HepG2 (cell line): ENCODE measurements at regions not wholly inside any gene's neighbourhood (a gene's known extent, or its start where the extent isn't known, plus 50 kb on each side); places are given as distances from the start of the nearest gene placed in this dataset.
"Not testable (repeated sequence)": the region's sequence is repeated elsewhere in the genome, so short reads cannot be mapped to it uniquely, and the experiment has no call there.

Experiments
- ATAC-seq: fragments of 200-7000 bp; cut with Tn5 transposase; 3 replicates; pipeline ENCODE4 v1.9.1; 2020; ENCODE audit warnings: mild to moderate bottlenecking, moderate library complexity
- BruUV-seq: library from RNA; stranded (reverse); fragments of 400-500 nt; replicated peaks from 2 replicates; lab custom pipeline; 2021; lab: Mats Ljungman, UMichigan
- CTCF ChIA-PET: fragments of 300-600 bp; formaldehyde crosslinking; extraction: SDS; loops from one replicate; lab custom pipeline; 2021; ENCODE audit warnings: low total read pairs, inconsistent platforms, low intra/inter-chr PET ratio; lab: Yijun Ruan, JAX
- POLR2A ChIA-PET: fragments of 350-600 bp; sonication (Branson Sonifier 250); formaldehyde crosslinking; loops from one replicate; lab custom pipeline; 2020; ENCODE audit warnings: antibody characterized with exemption, inconsistent platforms; lab: Yijun Ruan, JAX
- DNase-seq: peaks from one replicate; pipeline ENCODE4 v3.0.0-alpha.2; 2015; ENCODE audit warnings: low spot score
- FAIRE-seq: peaks from 3 replicates; lab custom pipeline; 2011; peaks lifted over from hg19 to GRCh38; lab: Jason Lieb, UNC
- H2AFZ ChIP-seq: one replicate; pipeline ENCODE4 v1.6.1; 2011; ENCODE audit warnings: low read length, inconsistent platforms
- H3K27ac ChIP-seq: fragments of 300-600 bp; 3 replicates; pipeline ENCODE4 v1.8.0; 2011; ENCODE audit warnings: mixed run types, mild to moderate bottlenecking, mixed read lengths, low read length, inconsistent platforms; ENCODE audit not compliant: insufficient read depth; ENCODE audit errors: extremely low read length
- H3K27me3 ChIP-seq, 2 experiments: fragments of 200-600 bp in 1 of 2; 2 replicates in 1 of 2; 3 replicates in 1 of 2; pipeline versions ENCODE4 v1.6.0 to v1.8.0; 2011; ENCODE audit warnings: low read length in 2 of 2, mild to moderate bottlenecking in 2 of 2, moderate library complexity in 2 of 2, inconsistent platforms in 1 of 2; ENCODE audit not compliant: insufficient read depth in 2 of 2, control insufficient read depth in 1 of 2
- H3K36me3 ChIP-seq, 2 experiments: fragments of 200-600 bp in 1 of 2; replicated peaks in 1 of 2; 2 replicates in 1 of 2; 3 replicates in 1 of 2; pipeline versions ENCODE4 v1.5.1 to v1.8.0; 2011; ENCODE audit warnings: low read length in 2 of 2, inconsistent platforms in 1 of 2; ENCODE audit not compliant: insufficient read depth in 2 of 2, control insufficient read depth in 1 of 2
- H3K4me1 ChIP-seq: 2 replicates; pipeline ENCODE4 v1.5.1; 2012; ENCODE audit warnings: low read length, inconsistent platforms; ENCODE audit not compliant: insufficient read depth
- H3K4me2 ChIP-seq: 2 replicates; pipeline ENCODE4 v1.6.0; 2011; ENCODE audit warnings: low read depth, low read length, inconsistent platforms
- H3K4me3 ChIP-seq, 3 experiments: fragments of 200-600 bp in 1 of 3; sonication (generic), shearing (Covaris generic) in 1 of 3; replicated peaks in 1 of 3; 2 replicates each; pipeline ENCODE4 v1.5.1; 2011 to 2016; ENCODE audit warnings: low read length in 3 of 3, inconsistent platforms in 2 of 3, low read depth in 2 of 3, mild to moderate bottlenecking in 2 of 3, control low read depth in 1 of 3, mixed read lengths in 1 of 3; ENCODE audit not compliant: insufficient read depth in 1 of 3
- H3K79me2 ChIP-seq: one replicate; pipeline ENCODE4 v1.6.1; 2011; ENCODE audit warnings: low read length, inconsistent platforms; ENCODE audit not compliant: insufficient read depth
- H3K9ac ChIP-seq: 2 replicates; pipeline ENCODE4 v1.6.0; 2011; ENCODE audit warnings: mild to moderate bottlenecking, low read depth, low read length, inconsistent platforms; ENCODE audit not compliant: insufficient read depth
- H3K9me3 ChIP-seq: 2 replicates; pipeline ENCODE4 v1.5.1; 2012; ENCODE audit warnings: mild to moderate bottlenecking, low read length
- H4K20me1 ChIP-seq: 2 replicates; pipeline ENCODE4 v1.6.0; 2011; ENCODE audit warnings: inconsistent platforms, mild to moderate bottlenecking, low read length, moderate library complexity; ENCODE audit not compliant: insufficient read depth
- HNRNPUL1 ChIP-seq: fragments of 200-400 bp; formaldehyde crosslinking; IDR thresholded peaks from 2 replicates; pipeline ENCODE4 v1.6.1; 2017; ENCODE audit warnings: low read depth, mild to moderate bottlenecking, low read length, moderate library complexity
- MXI1 ChIP-seq: IDR thresholded peaks from 3 replicates; pipeline ENCODE4 v1.6.1; 2012; ENCODE audit warnings: low read depth, low read length, inconsistent platforms, borderline replicate concordance
- PHB2 ChIP-seq: fragments of 450-650 bp; IDR thresholded peaks from 2 replicates; pipeline ENCODE4 v1.6.1; 2018; ENCODE audit not compliant: partially characterized antibody
- SMC3 ChIP-seq: IDR thresholded peaks from 2 replicates; pipeline ENCODE4 v1.6.1; 2011; ENCODE audit warnings: low read length, improper control_type of control experiment
- ZKSCAN5 ChIP-seq: sonication (generic); formaldehyde crosslinking; IDR thresholded peaks from 2 replicates; pipeline ENCODE4 v1.5.1; 2020; ENCODE audit warnings: mild to moderate bottlenecking, missing genetic modification reagents
- ZMYM4 ChIP-seq: sonication (generic); formaldehyde crosslinking; IDR thresholded peaks from 2 replicates; pipeline ENCODE4 v1.8.1; 2023; ENCODE audit warnings: mild to moderate bottlenecking, missing genetic modification reagents
- ZNF225 ChIP-seq: sonication (generic); formaldehyde crosslinking; IDR thresholded peaks from 2 replicates; pipeline ENCODE4 v1.4.0; 2020; ENCODE audit warnings: mild to moderate bottlenecking, missing genetic modification reagents
- ZNF337 ChIP-seq: sonication (generic); formaldehyde crosslinking; IDR thresholded peaks from 2 replicates; pipeline ENCODE4 v1.5.1; 2020; ENCODE audit warnings: missing genetic modification reagents, low read depth, mild to moderate bottlenecking, borderline replicate concordance
- ZNF441 ChIP-seq: sonication (generic); formaldehyde crosslinking; IDR thresholded peaks from 2 replicates; pipeline ENCODE4 v1.7.0; 2021; ENCODE audit warnings: missing genetic modification reagents, borderline replicate concordance
- ZNF576 ChIP-seq: sonication (generic); formaldehyde crosslinking; IDR thresholded peaks from 2 replicates; pipeline ENCODE4 v1.4.0; 2020; ENCODE audit warnings: mild to moderate bottlenecking, missing genetic modification reagents
- ZNF776 ChIP-seq: sonication (generic); formaldehyde crosslinking; IDR thresholded peaks from 2 replicates; pipeline ENCODE4 v1.4.0; 2020; ENCODE audit warnings: mild to moderate bottlenecking, missing genetic modification reagents
- WGBS: methylation state at CpG from one replicate; pipeline ENCODE4 v1.1.6; 2017; ENCODE audit warnings: low lambda C conversion rate; 5-methylcytosine and 5-hydroxymethylcytosine counted together
- in situ Hi-C: cut with HindIII; loops from 2 replicates; pipeline ENCODE4 v1.10.0; 2017; ENCODE audit warnings: low pct_unique_long_range_greater_than_20kb; ENCODE audit not compliant: extremely low pct_ligation_motif_present
- intact Hi-C: fragments of 100-400 bp; cut with micrococcal nuclease; formaldehyde crosslinking; loops from one replicate; pipeline ENCODE4 v1.10.0; 2022; ENCODE audit not compliant: unreplicated experiment
- TF ChIP-seq, protein P1 (sequence below): sonication (generic); formaldehyde crosslinking; IDR thresholded peaks from 2 replicates; pipeline ENCODE4 v1.8.0; 2022; ENCODE audit warnings: mild to moderate bottlenecking, missing genetic modification reagents; ENCODE audit not compliant: insufficient replicate concordance
- TF ChIP-seq, protein P2 (sequence below): sonication (generic); formaldehyde crosslinking; conservative IDR thresholded peaks from 2 replicates; pipeline ENCODE4 v1.4.0; 2020; ENCODE audit warnings: missing genetic modification reagents
- TF ChIP-seq, protein P3 (sequence below): sonication (generic); formaldehyde crosslinking; conservative IDR thresholded peaks from 2 replicates; pipeline ENCODE4 v1.4.0; 2020; ENCODE audit warnings: missing genetic modification reagents

DNA sequence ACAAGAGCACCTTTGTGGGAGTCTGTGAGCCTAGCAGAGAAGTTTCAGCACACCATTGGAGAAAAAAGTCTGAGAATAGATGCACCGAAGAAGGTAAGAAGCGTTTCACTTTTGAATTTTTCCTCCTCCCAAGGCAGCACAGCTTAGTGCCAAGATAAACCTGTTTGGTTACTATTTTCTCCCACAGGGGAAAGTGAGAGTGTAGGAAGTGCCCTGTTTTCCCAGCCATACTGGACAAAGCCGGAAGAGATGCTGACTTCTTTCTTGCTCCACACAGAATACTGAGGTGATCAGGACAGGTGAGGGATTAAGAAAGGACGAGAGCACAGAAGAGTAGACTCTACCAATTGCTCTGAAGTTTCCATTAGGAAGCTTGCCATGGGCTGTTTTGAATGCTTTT lies 1011.0 kb upstream of the MIR17HG start:
- ATAC-seq: no peak
- no peak for FAIRE-seq
- WGBS: 21% methylated on average over 4 of the region's 4 CpGs

DNA sequence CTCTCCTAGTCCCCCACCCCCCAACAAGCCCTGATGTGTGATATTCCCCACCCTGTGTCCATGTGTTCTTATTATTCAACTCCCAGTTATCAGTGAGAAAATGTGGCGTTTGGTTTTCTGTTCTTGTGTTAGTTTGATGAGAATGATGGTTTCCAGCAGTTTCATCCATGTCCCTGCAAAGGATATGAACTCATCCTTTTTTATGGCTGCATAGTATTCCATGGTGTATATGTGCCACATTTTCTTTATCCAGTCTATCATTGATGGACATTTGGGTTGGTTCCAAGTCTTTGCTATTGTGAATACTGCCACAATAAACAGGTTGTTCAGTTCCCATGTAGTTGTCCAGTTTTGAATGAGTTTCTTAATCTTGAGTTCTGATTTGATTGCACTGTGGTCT lies 1006.1 kb upstream of the MIR17HG start:
- BruUV-seq, H3K27me3 ChIP-seq, H3K9ac ChIP-seq, in situ Hi-C loops, H2AFZ ChIP-seq, CTCF ChIA-PET, H3K27ac ChIP-seq, H3K4me3 ChIP-seq, H3K4me2 ChIP-seq, H4K20me1 ChIP-seq, intact Hi-C loops, FAIRE-seq, H3K79me2 ChIP-seq, H3K4me1 ChIP-seq, H3K36me3 ChIP-seq, DNase-seq, ATAC-seq, POLR2A ChIA-PET: not testable (repeated sequence)
- WGBS: 0% methylated on average over 1 of the region's 1 CpG
- peaks cover 49% of the 10 kb centered on the region for H3K9me3 ChIP-seq

More for the DNA sequence above, 1011.0 kb upstream of the MIR17HG start:
- ChIA-PET CTCF (no interaction called here), POLR2A (no interaction called here)
- Histone ChIP-seq H2AFZ (no peak overlapping the region), H3K4me3 (no peak overlapping the region), H3K36me3 (no peaks in the 10 kb centered on the region), H3K9ac (no peak overlapping the region), H3K4me2 (no peak overlapping the region), H3K79me2 (no peaks in the 10 kb centered on the region), H3K27ac (no peak overlapping the region), H3K9me3 (peaks cover 35% of the 10 kb centered on the region), H4K20me1 (no peaks in the 10 kb centered on the region), H3K27me3 (no peaks in the 10 kb centered on the region), H3K4me1 (no peaks in the 10 kb centered on the region)
- in situ Hi-C loops (no loop called here), intact Hi-C loops (no loop called here)
- no TSS peak for BruUV-seq
- TF ChIP-seq ZMYM4 (no peak), PHB2 (no peak), ZNF576 (CRISPR knock-in tag) (no peak), ZNF337 (no peak), ZNF441 (CRISPR knock-in tag) (no peak), SMC3 (no peak), ZKSCAN5 (CRISPR knock-in tag) (no peak), MXI1 (no peak), ZNF776 (CRISPR knock-in tag) (no peak), ZNF225 (no peak), HNRNPUL1 (no peak)
- TF ChIP-seq, protein P1, sequence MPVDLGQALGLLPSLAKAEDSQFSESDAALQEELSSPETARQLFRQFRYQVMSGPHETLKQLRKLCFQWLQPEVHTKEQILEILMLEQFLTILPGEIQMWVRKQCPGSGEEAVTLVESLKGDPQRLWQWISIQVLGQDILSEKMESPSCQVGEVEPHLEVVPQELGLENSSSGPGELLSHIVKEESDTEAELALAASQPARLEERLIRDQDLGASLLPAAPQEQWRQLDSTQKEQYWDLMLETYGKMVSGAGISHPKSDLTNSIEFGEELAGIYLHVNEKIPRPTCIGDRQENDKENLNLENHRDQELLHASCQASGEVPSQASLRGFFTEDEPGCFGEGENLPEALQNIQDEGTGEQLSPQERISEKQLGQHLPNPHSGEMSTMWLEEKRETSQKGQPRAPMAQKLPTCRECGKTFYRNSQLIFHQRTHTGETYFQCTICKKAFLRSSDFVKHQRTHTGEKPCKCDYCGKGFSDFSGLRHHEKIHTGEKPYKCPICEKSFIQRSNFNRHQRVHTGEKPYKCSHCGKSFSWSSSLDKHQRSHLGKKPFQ: no peak
- TF ChIP-seq, protein P2, sequence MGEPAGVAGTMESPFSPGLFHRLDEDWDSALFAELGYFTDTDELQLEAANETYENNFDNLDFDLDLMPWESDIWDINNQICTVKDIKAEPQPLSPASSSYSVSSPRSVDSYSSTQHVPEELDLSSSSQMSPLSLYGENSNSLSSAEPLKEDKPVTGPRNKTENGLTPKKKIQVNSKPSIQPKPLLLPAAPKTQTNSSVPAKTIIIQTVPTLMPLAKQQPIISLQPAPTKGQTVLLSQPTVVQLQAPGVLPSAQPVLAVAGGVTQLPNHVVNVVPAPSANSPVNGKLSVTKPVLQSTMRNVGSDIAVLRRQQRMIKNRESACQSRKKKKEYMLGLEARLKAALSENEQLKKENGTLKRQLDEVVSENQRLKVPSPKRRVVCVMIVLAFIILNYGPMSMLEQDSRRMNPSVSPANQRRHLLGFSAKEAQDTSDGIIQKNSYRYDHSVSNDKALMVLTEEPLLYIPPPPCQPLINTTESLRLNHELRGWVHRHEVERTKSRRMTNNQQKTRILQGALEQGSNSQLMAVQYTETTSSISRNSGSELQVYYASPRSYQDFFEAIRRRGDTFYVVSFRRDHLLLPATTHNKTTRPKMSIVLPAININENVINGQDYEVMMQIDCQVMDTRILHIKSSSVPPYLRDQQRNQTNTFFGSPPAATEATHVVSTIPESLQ (CRISPR knock-in tag): no peak
- TF ChIP-seq, protein P3, sequence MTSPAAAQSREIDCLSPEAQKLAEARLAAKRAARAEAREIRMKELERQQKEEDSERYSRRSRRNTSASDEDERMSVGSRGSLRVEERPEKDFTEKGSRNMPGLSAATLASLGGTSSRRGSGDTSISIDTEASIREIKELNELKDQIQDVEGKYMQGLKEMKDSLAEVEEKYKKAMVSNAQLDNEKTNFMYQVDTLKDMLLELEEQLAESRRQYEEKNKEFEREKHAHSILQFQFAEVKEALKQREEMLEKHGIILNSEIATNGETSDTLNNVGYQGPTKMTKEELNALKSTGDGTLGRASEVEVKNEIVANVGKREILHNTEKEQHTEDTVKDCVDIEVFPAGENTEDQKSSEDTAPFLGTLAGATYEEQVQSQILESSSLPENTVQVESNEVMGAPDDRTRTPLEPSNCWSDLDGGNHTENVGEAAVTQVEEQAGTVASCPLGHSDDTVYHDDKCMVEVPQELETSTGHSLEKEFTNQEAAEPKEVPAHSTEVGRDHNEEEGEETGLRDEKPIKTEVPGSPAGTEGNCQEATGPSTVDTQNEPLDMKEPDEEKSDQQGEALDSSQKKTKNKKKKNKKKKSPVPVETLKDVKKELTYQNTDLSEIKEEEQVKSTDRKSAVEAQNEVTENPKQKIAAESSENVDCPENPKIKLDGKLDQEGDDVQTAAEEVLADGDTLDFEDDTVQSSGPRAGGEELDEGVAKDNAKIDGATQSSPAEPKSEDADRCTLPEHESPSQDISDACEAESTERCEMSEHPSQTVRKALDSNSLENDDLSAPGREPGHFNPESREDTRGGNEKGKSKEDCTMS: no peak
- DNase-seq: no peak
